Transverse colon (tissue), 3 donors: ENCODE measurements at regions not wholly inside any gene's neighbourhood (a gene's known extent, or its start where the extent isn't known, plus 50 kb on each side); places are given as distances from the start of the nearest gene placed in this dataset.

Source experiments
- CTCF ChIP-seq, 5 experiments: fragments of 200-600 bp in 3 of 5; fragments of 450-650 bp in 2 of 5; sonication (generic) in 3 of 5; IDR thresholded peaks; 1 replicate in 2 of 5; 2 replicates in 3 of 5; pipeline ENCODE4 v1.5.1; 2016 to 2017; ENCODE audit warnings: antibody characterized with exemption in 5 of 5, inconsistent platforms in 3 of 5, mild to moderate bottlenecking in 2 of 5, moderate library complexity in 1 of 5
- EP300 ChIP-seq: sonication (generic); formaldehyde crosslinking; IDR thresholded peaks from one replicate; pipeline ENCODE4 v1.6.1; 2017; ENCODE audit warnings: antibody characterized with exemption, low read depth

GRCh38 chr15:94855409-94856266 lies 624.3 kb downstream of the MCTP2 start:
- TF ChIP-seq EP300 (no peak), CTCF (IDR thresholded peaks at IDR 0.05) (no peak)
